Endodermal cell (in vitro differentiated cells): ENCODE measurements at regions not wholly inside any gene's neighbourhood (a gene's known extent, or its start where the extent isn't known, plus 50 kb on each side); places are given as distances from the start of the nearest gene placed in this dataset.

Experiments
- DNase-seq: peaks from one replicate; pipeline ENCODE4 v3.0.0-alpha.2; 2017
- H3K27ac ChIP-seq: 2 replicates; pipeline ENCODE4 v1.5.1; 2013; ENCODE audit warnings: mild to moderate bottlenecking, low read depth, low read length, moderate library complexity
- H3K27me3 ChIP-seq: 2 replicates; pipeline ENCODE4 v1.6.1; 2013; ENCODE audit warnings: mild to moderate bottlenecking, low read length, moderate library complexity; ENCODE audit not compliant: insufficient read depth, control insufficient read depth, poor library complexity, severe bottlenecking
- H3K36me3 ChIP-seq: 2 replicates; pipeline ENCODE4 v1.7.0; 2013; ENCODE audit warnings: mild to moderate bottlenecking, low read length, moderate library complexity; ENCODE audit not compliant: control insufficient read depth, insufficient read depth
- H3K4me1 ChIP-seq: one replicate; pipeline ENCODE4 v1.7.0; 2013; ENCODE audit warnings: low read length; ENCODE audit not compliant: control insufficient read depth, insufficient read depth
- H3K4me3 ChIP-seq: 2 replicates; pipeline ENCODE4 v1.5.1; 2013; ENCODE audit warnings: mild to moderate bottlenecking, low read length, moderate library complexity
- H3K9ac ChIP-seq: 2 replicates; pipeline ENCODE4 v1.6.1; 2013; ENCODE audit warnings: mild to moderate bottlenecking, low read length, moderate library complexity; ENCODE audit not compliant: poor library complexity, severe bottlenecking; ENCODE audit errors: extremely low read depth
- H3K9me3 ChIP-seq: 2 replicates; pipeline ENCODE4 v1.6.1; 2013; ENCODE audit warnings: mild to moderate bottlenecking, low read length, moderate library complexity; ENCODE audit not compliant: control insufficient read depth
- H3K27ac Mint-ChIP-seq: 2 replicates; pipeline ENCODE4 v1.8.0; 2020; ENCODE audit warnings: mixed read lengths
- H3K27me3 Mint-ChIP-seq: 2 replicates; pipeline ENCODE4 v1.8.0; 2021; ENCODE audit warnings: mild to moderate bottlenecking, mixed read lengths; ENCODE audit not compliant: insufficient read depth
- H3K36me3 Mint-ChIP-seq: 2 replicates; pipeline ENCODE4 v1.8.0; 2020; ENCODE audit warnings: low read depth, mixed read lengths
- H3K4me1 Mint-ChIP-seq: 2 replicates; pipeline ENCODE4 v1.8.0; 2020; ENCODE audit warnings: mixed read lengths
- H3K4me3 Mint-ChIP-seq: 2 replicates; pipeline ENCODE4 v1.8.0; 2020; ENCODE audit warnings: mild to moderate bottlenecking, moderate library complexity, mixed read lengths
- H3K9me3 Mint-ChIP-seq: 2 replicates; pipeline ENCODE4 v1.8.0; 2020; ENCODE audit warnings: mild to moderate bottlenecking, mixed read lengths
- CTCF ChIP-seq: fragments of 200-600 bp; sonication (generic); conservative IDR thresholded peaks from 2 replicates; pipeline ENCODE4 v1.5.0; 2021; ENCODE audit warnings: antibody characterized with exemption, mild to moderate bottlenecking
- WGBS, 2 experiments: methylation state at CpG; one replicate each; pipeline versions ENCODE4 v1.1.5 to v1.1.7; 2013; ENCODE audit warnings: missing lambda C conversion rate in 2 of 2, mixed read lengths in 1 of 2; ENCODE audit not compliant: insufficient coverage in 1 of 2, insufficient read length in 1 of 2; 5-methylcytosine and 5-hydroxymethylcytosine counted together

- Mint-ChIP-seq H3K27ac (no peak overlapping the region), H3K4me3 (no peak overlapping the region), H3K27me3 (no peaks in the 10 kb centered on the region), H3K4me1 (peaks cover 55% of the 10 kb centered on the region), H3K9me3 (no peaks in the 10 kb centered on the region), H3K36me3 (no peaks in the 10 kb centered on the region)
- DNase-seq = no peak
- Histone ChIP-seq H3K4me3 (no peak overlapping the region), H3K36me3 (no peaks in the 10 kb centered on the region), H3K9ac (no peak overlapping the region), H3K9me3 (no peaks in the 10 kb centered on the region), H3K4me1 (peaks cover 5% of the 10 kb centered on the region), H3K27me3 (no peaks in the 10 kb centered on the region), H3K27ac (no peak overlapping the region)
- WGBS, 2 experiments = 89 to 100% methylated on average over 1 of the region's 2 CpGs
- TF ChIP-seq CTCF = peak; percentile 24
Observed at GRCh38 chr15:96701443-96701842, 370.9 kb downstream of the NR2F2 start.

GRCh38 chr15:96701877-96702276, 371.4 kb downstream of the NR2F2 start:
- DNase-seq = no peak
- Histone ChIP-seq H3K4me1 (peaks cover 5% of the 10 kb centered on the region), H3K9me3 (no peaks in the 10 kb centered on the region), H3K4me3 (no peak overlapping the region), H3K9ac (no peak overlapping the region), H3K27me3 (no peaks in the 10 kb centered on the region), H3K36me3 (no peaks in the 10 kb centered on the region), H3K27ac (no peak overlapping the region)
- no peaks in the 10 kb centered on the region for H3K27me3 Mint-ChIP-seq
- no peaks in the 10 kb centered on the region for H3K36me3 Mint-ChIP-seq
- H3K27ac Mint-ChIP-seq = peak overlapping the region; percentile 49
- no peak overlapping the region for H3K4me3 Mint-ChIP-seq
- 86 to 100% methylated on average over 1 to 2 of the region's 2 CpGs for WGBS, 2 experiments
- TF ChIP-seq CTCF = no peak
- H3K4me1 Mint-ChIP-seq = peaks cover 55% of the 10 kb centered on the region
- H3K9me3 Mint-ChIP-seq = no peaks in the 10 kb centered on the region

GRCh38 chr15:96702589-96702988, 372.1 kb downstream of the NR2F2 start:
- Mint-ChIP-seq H3K9me3 (no peaks in the 10 kb centered on the region), H3K27me3 (no peaks in the 10 kb centered on the region), H3K4me3 (no peak overlapping the region), H3K36me3 (no peaks in the 10 kb centered on the region), H3K4me1 (peaks cover 57% of the 10 kb centered on the region), H3K27ac (no peak overlapping the region)
- Histone ChIP-seq H3K9ac (no peak overlapping the region), H3K27me3 (no peaks in the 10 kb centered on the region), H3K36me3 (no peaks in the 10 kb centered on the region), H3K9me3 (no peaks in the 10 kb centered on the region), H3K4me1 (peaks cover 5% of the 10 kb centered on the region), H3K27ac (peak overlapping the region; percentile 66), H3K4me3 (no peak overlapping the region)
- WGBS, 2 experiments = 54 to 65% methylated on average over 2 to 4 of the region's 4 CpGs
- TF ChIP-seq CTCF = no peak
- no peak for DNase-seq
